SK-N-SH treated with all-trans-retinoic acid at 6 μM for 48 hours (cell line): ENCODE measurements at regions not wholly inside any gene's neighbourhood (a gene's known extent, or its start where the extent isn't known, plus 50 kb on each side); places are given as distances from the start of the nearest gene placed in this dataset.

Source experiments
- ATAC-seq: fragments of 200-7000 bp; cut with Tn5 transposase; 3 replicates; pipeline ENCODE4 v1.9.1; 2020; ENCODE audit warnings: mild to moderate bottlenecking, moderate library complexity
- ARNTL ChIP-seq: fragments of 450-650 bp; formaldehyde crosslinking; IDR thresholded peaks from 2 replicates; pipeline ENCODE4 v1.5.0; 2020; ENCODE audit warnings: low read depth, mild to moderate bottlenecking, moderate library complexity, borderline replicate concordance
- BACH2 ChIP-seq: fragments of 250-450 bp; sonication (Bioruptor Pico); IDR thresholded peaks from 2 replicates; pipeline ENCODE4 v1.9.0; 2021; ENCODE audit warnings: mild to moderate bottlenecking, borderline replicate concordance
- CREB5 ChIP-seq: fragments of 250-450 bp; sonication (Bioruptor Pico); IDR thresholded peaks from 2 replicates; pipeline ENCODE4 v1.5.1; 2020; ENCODE audit warnings: low read depth, mild to moderate bottlenecking, moderate library complexity
- CSDC2 ChIP-seq: fragments of 250-450 bp; sonication (Bioruptor Pico); IDR thresholded peaks from 2 replicates; pipeline ENCODE4 v1.5.0; 2020; ENCODE audit warnings: mild to moderate bottlenecking, moderate library complexity
- CSRNP3 ChIP-seq: fragments of 250-450 bp; sonication (Bioruptor Pico); IDR thresholded peaks from 2 replicates; pipeline ENCODE4 v1.5.1; 2021; ENCODE audit warnings: mild to moderate bottlenecking, moderate library complexity
- GLIS3 ChIP-seq: fragments of 250-450 bp; sonication (Bioruptor Pico); IDR thresholded peaks from 2 replicates; pipeline ENCODE4 v1.5.0; 2020; ENCODE audit warnings: mild to moderate bottlenecking, moderate library complexity
- ISL1 ChIP-seq: fragments of 250-450 bp; sonication (Bioruptor Pico); IDR thresholded peaks from 2 replicates; pipeline ENCODE4 v2.1.2; 2022; ENCODE audit warnings: mild to moderate bottlenecking, moderate library complexity
- OSR1 ChIP-seq: fragments of 250-450 bp; sonication (Bioruptor Pico); IDR thresholded peaks from 2 replicates; pipeline ENCODE4 v1.8.0; 2022; ENCODE audit warnings: moderate library complexity, mild to moderate bottlenecking, inconsistent platforms
- POU6F1 ChIP-seq: fragments of 250-450 bp; sonication (Bioruptor Pico); IDR thresholded peaks from 2 replicates; pipeline ENCODE4 v1.8.0; 2021; ENCODE audit warnings: low read depth, mild to moderate bottlenecking, moderate library complexity, borderline replicate concordance
- PPARA ChIP-seq: fragments of 250-450 bp; sonication (Bioruptor Pico); IDR thresholded peaks from 2 replicates; pipeline ENCODE4 v1.5.0; 2020; ENCODE audit warnings: mild to moderate bottlenecking, borderline replicate concordance
- RARB ChIP-seq: fragments of 250-450 bp; sonication (Bioruptor Pico); IDR thresholded peaks from 2 replicates; pipeline ENCODE4 v1.8.0; 2021; ENCODE audit warnings: mild to moderate bottlenecking, moderate library complexity
- SNAI2 ChIP-seq: fragments of 250-450 bp; sonication (Bioruptor Pico); IDR thresholded peaks from 2 replicates; pipeline ENCODE4 v1.5.0; 2020; ENCODE audit warnings: mild to moderate bottlenecking, moderate library complexity
- TCF4 ChIP-seq: fragments of 250-450 bp; sonication (Bioruptor Pico); IDR thresholded peaks from 2 replicates; pipeline ENCODE4 v1.8.0; 2021; ENCODE audit warnings: mild to moderate bottlenecking, moderate library complexity, borderline replicate concordance
- TOX ChIP-seq: fragments of 250-450 bp; sonication (Bioruptor Pico); IDR thresholded peaks from 2 replicates; pipeline ENCODE4 v1.8.0; 2021; ENCODE audit warnings: mild to moderate bottlenecking, moderate library complexity, borderline replicate concordance
- TSHZ2 ChIP-seq: fragments of 250-450 bp; sonication (Bioruptor Pico); IDR thresholded peaks from 2 replicates; pipeline ENCODE4 v1.5.0; 2020; ENCODE audit warnings: mild to moderate bottlenecking, moderate library complexity
- ZC3H10 ChIP-seq: fragments of 250-450 bp; sonication (Bioruptor Pico); IDR thresholded peaks from 2 replicates; pipeline ENCODE4 v1.5.1; 2021; ENCODE audit warnings: mild to moderate bottlenecking, moderate library complexity
- ZFP3 ChIP-seq: fragments of 250-450 bp; sonication (Bioruptor Pico); IDR thresholded peaks from 2 replicates; pipeline ENCODE4 v1.5.0; 2020; ENCODE audit warnings: mild to moderate bottlenecking, moderate library complexity
- ZNF565 ChIP-seq: fragments of 450-650 bp; formaldehyde crosslinking; conservative IDR thresholded peaks from 2 replicates; pipeline ENCODE4 v1.5.0; 2020; ENCODE audit warnings: low read depth, mild to moderate bottlenecking, moderate library complexity
- ZNF70 ChIP-seq: fragments of 450-650 bp; formaldehyde crosslinking; IDR thresholded peaks from 2 replicates; pipeline ENCODE4 v1.5.0; 2020; ENCODE audit warnings: mild to moderate bottlenecking, moderate library complexity
- ZNF8 ChIP-seq: fragments of 450-650 bp; formaldehyde crosslinking; IDR thresholded peaks from 2 replicates; pipeline ENCODE4 v1.5.0; 2020; ENCODE audit warnings: mild to moderate bottlenecking, moderate library complexity

GRCh38 chr1:22223176-22223575 lies 80.3 kb upstream of the WNT4 start:
- no peak for TF ChIP-seq ZNF70 (CRISPR knock-in tag)
- no peak for TF ChIP-seq GLIS3 (CRISPR knock-in tag)
- TF ChIP-seq CSRNP3 (CRISPR knock-in tag): no peak
- TF ChIP-seq BACH2 (CRISPR knock-in tag): no peak
- TF ChIP-seq ZC3H10 (CRISPR knock-in tag): no peak
- TF ChIP-seq, all 23 proteins: peak for 0
- no peak for ATAC-seq

GRCh38 chr1:22224091-22224490 lies 81.2 kb upstream of the WNT4 start:
- ATAC-seq: no peak
- no peak for TF ChIP-seq ARNTL (CRISPR knock-in tag)
- TF ChIP-seq TCF4: no peak
- TF ChIP-seq ZNF565: no peak
- TF ChIP-seq ZFP3: no peak
- TF ChIP-seq CREB5 (CRISPR knock-in tag): no peak
- TF ChIP-seq CSRNP3 (CRISPR knock-in tag): no peak
- no peak for TF ChIP-seq GLIS3 (CRISPR knock-in tag)
- TF ChIP-seq ISL1: no peak
- TF ChIP-seq PPARA (CRISPR knock-in tag): no peak
- TF ChIP-seq ZC3H10 (CRISPR knock-in tag): no peak
- no peak for TF ChIP-seq BACH2 (CRISPR knock-in tag)
- TF ChIP-seq, all 23 proteins: peak for 0

GRCh38 chr1:22224631-22225030 lies 81.7 kb upstream of the WNT4 start:
- ATAC-seq: no peak
- no peak for TF ChIP-seq ZC3H10 (CRISPR knock-in tag)
- TF ChIP-seq TSHZ2 (CRISPR knock-in tag): no peak
- no peak for TF ChIP-seq SNAI2 (CRISPR knock-in tag)
- TF ChIP-seq OSR1 (CRISPR knock-in tag): no peak
- no peak for TF ChIP-seq TOX (CRISPR knock-in tag)
- no peak for TF ChIP-seq ZNF565
- TF ChIP-seq POU6F1: no peak
- TF ChIP-seq RARB (CRISPR knock-in tag): no peak

GRCh38 chr1:22225858-22226589 lies 83.1 kb upstream of the WNT4 start:
- no peak for ATAC-seq
- no peak for TF ChIP-seq RARB (CRISPR knock-in tag)
- no peak for TF ChIP-seq GLIS3 (CRISPR knock-in tag)
- no peak for TF ChIP-seq ZNF70 (CRISPR knock-in tag)
- TF ChIP-seq CSDC2 (CRISPR knock-in tag): no peak
- TF ChIP-seq PPARA (CRISPR knock-in tag): no peak
- no peak for TF ChIP-seq POU6F1
- TF ChIP-seq ZNF565: no peak
- TF ChIP-seq CSRNP3 (CRISPR knock-in tag): no peak
- no peak for TF ChIP-seq CREB5 (CRISPR knock-in tag)
- no peak for TF ChIP-seq TOX (CRISPR knock-in tag)
- no peak for TF ChIP-seq ZNF8
